ENCODE measurements at regions not wholly inside any gene's neighbourhood (a gene's known extent, or its start where the extent isn't known, plus 50 kb on each side); places are given as distances from the start of the nearest gene placed in this dataset.

- no peak for TF ChIP-seq CTCF (IDR thresholded peaks at IDR 0.05)
- no peak for TF ChIP-seq ZFX (IDR thresholded peaks at IDR 0.05; ENCODE audit: borderline replicate concordance)
Observed at GRCh38 chr4:36692586-36692985, 411.2 kb downstream of the DTHD1 start.
